ENCODE measurements at regions not wholly inside any gene's neighbourhood (a gene's known extent, or its start where the extent isn't known, plus 50 kb on each side); places are given as distances from the start of the nearest gene placed in this dataset.
A peak's percentile ranks its signal among the peaks of the same experiment; 100 is the strongest.

DNA sequence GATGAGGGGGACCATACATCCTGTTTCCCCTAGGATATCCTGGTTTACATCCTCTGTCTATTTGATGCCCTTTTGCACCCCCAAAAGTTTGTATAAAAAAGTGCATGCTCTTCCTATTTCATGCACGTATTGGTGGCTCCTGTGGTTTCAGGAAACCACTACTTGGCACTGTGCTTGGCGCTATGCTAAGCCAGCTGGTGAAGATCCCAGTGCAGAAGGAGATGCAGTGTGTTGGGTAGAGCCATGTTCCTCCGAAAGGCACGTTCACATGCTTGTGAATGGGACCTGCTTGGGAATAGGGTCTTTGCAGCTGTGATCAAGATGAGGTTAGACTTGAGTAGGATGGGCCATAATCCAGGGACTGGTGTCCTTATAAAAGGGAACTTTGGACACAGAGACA, 419.7 kb downstream of the GALR1 start:
- Histone ChIP-seq H3K27me3 (replicated peaks in 1 of 2; ENCODE audit: control insufficient read depth in 2 of 2, extremely low read depth in 1 of 2, insufficient read depth in 2 of 2, low read length in 1 of 2) (peaks cover 0 to 21% of the 10 kb centered on the region in 2 experiments), H3K4me1 (ENCODE audit: control insufficient read depth in 1 of 2, extremely low read depth in 1 of 2, insufficient read depth in 2 of 2, low read length in 2 of 2) (no peaks in the 10 kb centered on the region), H3K27ac (ENCODE audit: low read length) (no peak overlapping the region), H3K4me3 (ENCODE audit: control insufficient read depth in 1 of 2, extremely low read depth in 1 of 2, low read length in 1 of 2) (no peak overlapping the region), H3K36me3 (ENCODE audit: control insufficient read depth in 2 of 2, extremely low read depth in 1 of 2, insufficient read depth in 1 of 2, low read length in 1 of 2) (no peaks in the 10 kb centered on the region), H3K9me3 (no peaks in the 10 kb centered on the region)
- Mint-ChIP-seq H3K27me3 (peaks cover 11 to 23% of the 10 kb centered on the region in 2 donors), H3K36me3 (no peaks in the 10 kb centered on the region), H3K4me1 (no peaks in the 10 kb centered on the region), H3K27ac (no peak overlapping the region), H3K9me3 (no peaks in the 10 kb centered on the region), H3K4me3 (no peak overlapping the region)
- ATAC-seq (replicated peaks in 1 of 4) (no peak), DNase-seq (no peak)
- POLR2A ChIA-PET: no interaction called here
- CTCF ChIA-PET: no interaction called here
- WGBS (ENCODE audit: insufficient coverage): 34% methylated on average over 4 of the region's 4 CpGs

DNA sequence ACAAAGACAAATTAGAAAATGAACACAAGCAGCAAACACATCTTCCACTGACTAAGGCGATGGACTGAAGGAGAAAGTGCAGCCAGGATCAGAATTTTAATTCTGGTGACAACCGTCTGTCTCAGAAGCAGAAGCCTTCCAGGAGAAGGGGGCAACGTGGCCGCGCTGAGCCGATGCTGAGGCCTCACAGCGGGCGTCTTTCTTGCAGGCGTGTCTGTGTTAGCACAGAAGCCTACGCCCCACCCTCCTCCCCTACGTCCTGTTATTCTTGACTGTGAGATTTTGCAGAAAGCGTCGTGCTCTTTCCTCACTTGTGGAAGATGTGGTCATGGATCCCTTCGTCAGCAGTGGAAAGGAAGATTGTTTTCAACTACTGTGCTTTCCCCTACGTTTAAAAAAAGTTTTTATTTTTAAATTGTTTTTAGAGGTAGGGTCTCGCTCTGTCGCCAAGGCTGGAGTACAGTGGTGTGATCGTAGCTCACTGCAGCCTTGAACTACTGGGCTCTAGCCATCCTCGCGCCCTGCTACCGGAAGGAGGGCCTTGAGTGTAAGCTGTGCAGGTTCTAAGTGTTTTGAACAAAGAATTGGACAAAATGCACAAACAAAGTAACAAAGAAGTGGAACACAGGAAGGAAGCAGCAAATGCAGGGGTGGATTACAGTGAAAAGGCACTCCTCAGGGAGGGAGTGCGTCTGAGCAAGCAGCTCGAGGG, 422.0 kb downstream of the GALR1 start:
- peaks cover 1 to 3% (median 2%) of the 10 kb centered on the region in 3 donors for H3K4me1 Mint-ChIP-seq
- no peak overlapping the region for H3K4me3 Mint-ChIP-seq
- Histone ChIP-seq H3K4me1 (ENCODE audit: control insufficient read depth in 1 of 2, extremely low read depth in 1 of 2, insufficient read depth in 2 of 2, low read length in 2 of 2) (no peaks in the 10 kb centered on the region), H3K36me3 (ENCODE audit: control insufficient read depth in 2 of 2, extremely low read depth in 1 of 2, insufficient read depth in 1 of 2, low read length in 1 of 2) (no peaks in the 10 kb centered on the region), H3K4me3 (ENCODE audit: control insufficient read depth in 1 of 2, extremely low read depth in 1 of 2, low read length in 1 of 2) (no peak overlapping the region), H3K27ac (ENCODE audit: low read length) (no peak overlapping the region), H3K27me3 (replicated peaks in 1 of 2; ENCODE audit: control insufficient read depth in 2 of 2, extremely low read depth in 1 of 2, insufficient read depth in 2 of 2, low read length in 1 of 2) (peaks cover 0 to 25% of the 10 kb centered on the region in 2 experiments), H3K9me3 (no peaks in the 10 kb centered on the region)
- peak overlapping the region; percentile 16 to 49 for H3K27ac Mint-ChIP-seq
- ATAC-seq (replicated peaks in 1 of 4): peak in 3 of 4 experiments; percentile 24 to 50 (median 35)
- 51% methylated on average over 6 of the region's 23 CpGs for WGBS (ENCODE audit: insufficient coverage)
- DNase-seq: no peak
- peaks cover 20% of the 10 kb centered on the region in 2 donors for H3K27me3 Mint-ChIP-seq
- no peaks in the 10 kb centered on the region for H3K36me3 Mint-ChIP-seq
- CTCF ChIA-PET: no interaction called here
- POLR2A ChIA-PET: no interaction called here
- no peaks in the 10 kb centered on the region for H3K9me3 Mint-ChIP-seq

DNA sequence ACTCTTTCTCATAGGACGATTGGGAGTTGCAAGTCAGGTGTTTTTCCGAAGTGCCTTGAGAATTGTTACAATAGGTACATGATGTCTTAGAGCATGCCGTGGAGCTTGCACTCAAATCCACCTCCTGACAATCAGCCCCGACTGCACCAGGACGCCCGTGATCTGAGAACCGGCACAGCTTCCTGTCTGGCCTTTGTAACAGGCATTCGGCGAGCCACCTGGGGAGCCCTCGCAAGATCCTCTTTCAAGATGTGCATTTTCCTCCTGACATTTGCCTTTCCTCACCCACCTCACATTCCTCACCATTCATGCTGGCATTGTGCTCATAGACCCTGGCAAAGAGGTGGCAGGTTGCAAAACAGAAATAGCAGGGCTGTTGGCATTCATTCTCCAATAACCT, 427.3 kb downstream of the GALR1 start:
- H3K4me3 Mint-ChIP-seq: no peak overlapping the region
- H3K9me3 Mint-ChIP-seq: no peaks in the 10 kb centered on the region
- peaks cover 21 to 22% of the 10 kb centered on the region in 2 donors for H3K27me3 Mint-ChIP-seq
- CTCF ChIA-PET: no interaction called here
- H3K9me3 ChIP-seq: no peaks in the 10 kb centered on the region
- H3K27ac ChIP-seq (ENCODE audit: low read length): no peak overlapping the region
- peaks cover 0 to 12% of the 10 kb centered on the region in 2 experiments for H3K27me3 ChIP-seq (replicated peaks in 1 of 2; ENCODE audit: control insufficient read depth in 2 of 2, extremely low read depth in 1 of 2, insufficient read depth in 2 of 2, low read length in 1 of 2)
- H3K36me3 ChIP-seq (ENCODE audit: control insufficient read depth in 2 of 2, extremely low read depth in 1 of 2, insufficient read depth in 1 of 2, low read length in 1 of 2): no peaks in the 10 kb centered on the region
- DNase-seq (no peak), ATAC-seq (replicated peaks in 1 of 4) (peak in 1 of 4 experiments; percentile 29)
- H3K4me1 Mint-ChIP-seq: peaks cover 4 to 7% (median 7%) of the 10 kb centered on the region in 3 donors
- WGBS (ENCODE audit: insufficient coverage): 22% methylated on average over 9 of the region's 10 CpGs
- POLR2A ChIA-PET: no interaction called here
- H3K4me1 ChIP-seq (ENCODE audit: control insufficient read depth in 1 of 2, extremely low read depth in 1 of 2, insufficient read depth in 2 of 2, low read length in 2 of 2): no peaks in the 10 kb centered on the region
- no peak overlapping the region for H3K27ac Mint-ChIP-seq
- no peaks in the 10 kb centered on the region for H3K36me3 Mint-ChIP-seq
- H3K4me3 ChIP-seq (ENCODE audit: control insufficient read depth in 1 of 2, extremely low read depth in 1 of 2, low read length in 1 of 2): no peak overlapping the region

DNA sequence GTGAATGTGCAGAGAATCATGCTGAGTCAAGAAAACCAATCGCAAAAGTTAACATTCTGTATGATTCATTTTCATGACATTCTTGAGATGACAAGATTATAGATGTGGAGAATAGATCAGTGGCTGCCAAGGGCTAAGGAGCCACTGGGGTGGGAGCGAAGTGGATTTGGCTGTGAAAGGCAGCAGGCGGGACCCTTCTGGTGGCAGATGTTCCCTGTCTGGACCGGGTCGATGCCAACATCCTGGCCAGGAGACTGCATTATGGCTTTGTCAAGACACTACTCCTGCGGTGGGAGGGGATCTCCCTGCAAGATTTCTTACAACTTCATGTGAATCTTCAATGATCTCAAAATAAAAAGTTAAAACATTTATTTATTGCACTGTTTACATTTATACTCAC, 427.9 kb downstream of the GALR1 start:
- ChIA-PET POLR2A (no interaction called here), CTCF (no interaction called here)
- Mint-ChIP-seq H3K9me3 (no peaks in the 10 kb centered on the region), H3K4me3 (no peak overlapping the region), H3K27ac (no peak overlapping the region), H3K4me1 (peaks cover 4 to 7% (median 7%) of the 10 kb centered on the region in 3 donors), H3K27me3 (peaks cover 19 to 20% of the 10 kb centered on the region in 2 donors), H3K36me3 (no peaks in the 10 kb centered on the region)
- Histone ChIP-seq H3K4me3 (ENCODE audit: control insufficient read depth in 1 of 2, extremely low read depth in 1 of 2, low read length in 1 of 2) (no peak overlapping the region), H3K27me3 (replicated peaks in 1 of 2; ENCODE audit: control insufficient read depth in 2 of 2, extremely low read depth in 1 of 2, insufficient read depth in 2 of 2, low read length in 1 of 2) (peaks cover 0 to 9% of the 10 kb centered on the region in 2 experiments), H3K4me1 (ENCODE audit: control insufficient read depth in 1 of 2, extremely low read depth in 1 of 2, insufficient read depth in 2 of 2, low read length in 2 of 2) (no peaks in the 10 kb centered on the region), H3K36me3 (ENCODE audit: control insufficient read depth in 2 of 2, extremely low read depth in 1 of 2, insufficient read depth in 1 of 2, low read length in 1 of 2) (no peaks in the 10 kb centered on the region), H3K27ac (ENCODE audit: low read length) (no peak overlapping the region), H3K9me3 (no peaks in the 10 kb centered on the region)
- ATAC-seq (replicated peaks in 1 of 4): no peak
- WGBS (ENCODE audit: insufficient coverage): 87% methylated on average over 5 of the region's 6 CpGs
- DNase-seq: no peak

DNA sequence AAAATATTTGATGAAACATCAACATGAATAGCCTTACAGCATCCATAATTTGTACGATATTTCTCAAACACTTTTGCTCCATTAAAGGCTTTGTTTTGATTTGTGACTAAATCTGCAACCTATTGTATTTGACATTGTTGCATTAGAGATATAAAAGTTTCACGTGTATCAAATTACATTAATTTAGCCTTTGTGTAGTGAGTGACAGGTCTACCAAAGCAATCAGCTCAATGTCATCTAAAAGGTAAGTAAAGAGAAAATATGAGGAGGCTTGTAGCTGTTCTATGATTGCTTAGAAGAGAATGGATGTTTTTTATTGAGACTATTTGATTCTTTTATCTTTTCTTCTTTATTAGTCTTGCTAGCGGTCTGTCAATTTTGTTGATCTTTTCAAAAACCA, 430.2 kb downstream of the GALR1 start:
- peaks cover 10 to 13% of the 10 kb centered on the region in 2 donors for H3K27me3 Mint-ChIP-seq
- no peaks in the 10 kb centered on the region for H3K36me3 ChIP-seq (ENCODE audit: control insufficient read depth in 2 of 2, extremely low read depth in 1 of 2, insufficient read depth in 1 of 2, low read length in 1 of 2)
- WGBS (ENCODE audit: insufficient coverage): no CpG with 5 or more reads among the region's 3 CpGs
- DNase-seq (no peak), ATAC-seq (replicated peaks in 1 of 4) (no peak)
- no peak overlapping the region for H3K4me3 ChIP-seq (ENCODE audit: control insufficient read depth in 1 of 2, extremely low read depth in 1 of 2, low read length in 1 of 2)
- H3K27ac Mint-ChIP-seq: no peak overlapping the region
- no peaks in the 10 kb centered on the region for H3K4me1 ChIP-seq (ENCODE audit: control insufficient read depth in 1 of 2, extremely low read depth in 1 of 2, insufficient read depth in 2 of 2, low read length in 2 of 2)
- POLR2A ChIA-PET: no interaction called here
- CTCF ChIA-PET: no interaction called here
- no peaks in the 10 kb centered on the region for H3K9me3 Mint-ChIP-seq
- H3K27ac ChIP-seq (ENCODE audit: low read length): no peak overlapping the region
- H3K4me3 Mint-ChIP-seq: no peak overlapping the region
- peaks cover 4 to 7% (median 7%) of the 10 kb centered on the region in 3 donors for H3K4me1 Mint-ChIP-seq
- peaks cover 0 to 2% of the 10 kb centered on the region in 2 experiments for H3K27me3 ChIP-seq (replicated peaks in 1 of 2; ENCODE audit: control insufficient read depth in 2 of 2, extremely low read depth in 1 of 2, insufficient read depth in 2 of 2, low read length in 1 of 2)
- no peaks in the 10 kb centered on the region for H3K36me3 Mint-ChIP-seq
- H3K9me3 ChIP-seq: no peaks in the 10 kb centered on the region

DNA sequence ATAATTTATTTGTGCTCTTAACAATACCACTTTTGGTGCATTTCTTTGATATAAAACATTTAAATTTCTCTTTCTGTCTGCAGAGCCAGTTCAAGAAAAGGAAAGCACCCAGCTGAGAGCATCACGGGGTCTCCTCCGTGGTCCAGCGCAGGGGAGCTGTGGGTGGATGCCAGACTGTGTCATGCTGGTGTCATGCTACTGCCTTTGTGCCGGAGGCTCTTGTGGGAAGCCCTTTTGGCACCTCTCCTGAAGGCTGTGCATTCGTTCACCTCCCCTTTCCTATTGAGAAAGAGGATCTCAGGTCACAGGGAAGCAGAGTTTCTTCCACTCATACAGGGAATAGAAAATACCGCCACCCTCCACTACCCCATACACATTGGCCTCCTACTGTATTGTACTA, 450.4 kb downstream of the GALR1 start:
- ChIA-PET POLR2A (no interaction called here), CTCF (no interaction called here)
- Mint-ChIP-seq H3K36me3 (no peaks in the 10 kb centered on the region), H3K27ac (no peak overlapping the region), H3K27me3 (peaks cover 23 to 25% of the 10 kb centered on the region in 2 donors), H3K9me3 (no peaks in the 10 kb centered on the region), H3K4me1 (no peaks in the 10 kb centered on the region), H3K4me3 (no peak overlapping the region)
- no CpG with 5 or more reads among the region's 6 CpGs for WGBS (ENCODE audit: insufficient coverage)
- Histone ChIP-seq H3K4me3 (ENCODE audit: control insufficient read depth in 1 of 2, extremely low read depth in 1 of 2, low read length in 1 of 2) (no peak overlapping the region), H3K27me3 (replicated peaks in 1 of 2; ENCODE audit: control insufficient read depth in 2 of 2, extremely low read depth in 1 of 2, insufficient read depth in 2 of 2, low read length in 1 of 2) (peaks cover 0 to 3% of the 10 kb centered on the region in 2 experiments), H3K4me1 (ENCODE audit: control insufficient read depth in 1 of 2, extremely low read depth in 1 of 2, insufficient read depth in 2 of 2, low read length in 2 of 2) (no peaks in the 10 kb centered on the region), H3K27ac (ENCODE audit: low read length) (no peak overlapping the region), H3K36me3 (ENCODE audit: control insufficient read depth in 2 of 2, extremely low read depth in 1 of 2, insufficient read depth in 1 of 2, low read length in 1 of 2) (no peaks in the 10 kb centered on the region), H3K9me3 (no peaks in the 10 kb centered on the region)
- no peak for ATAC-seq (replicated peaks in 1 of 4)
- no peak for DNase-seq

DNA sequence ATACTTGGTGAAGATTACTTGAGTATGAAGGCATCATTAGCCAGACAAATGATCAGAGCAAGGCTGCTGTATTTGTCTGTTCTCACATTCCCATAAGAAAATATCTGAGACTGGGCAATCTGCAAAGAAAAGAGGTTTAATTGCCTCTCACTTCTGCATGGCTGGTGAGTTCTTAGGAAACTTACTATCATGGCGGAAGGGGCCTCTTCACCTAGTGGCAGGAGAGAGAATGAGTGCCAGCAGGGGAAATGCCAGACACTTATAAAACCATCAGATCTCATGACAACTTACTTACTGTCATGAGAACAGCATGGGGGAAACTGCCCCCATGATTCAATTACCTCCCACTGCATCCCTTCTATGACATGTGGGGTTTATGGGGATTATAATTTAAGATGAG, 452.3 kb downstream of the GALR1 start:
- H3K4me1 ChIP-seq (ENCODE audit: control insufficient read depth in 1 of 2, extremely low read depth in 1 of 2, insufficient read depth in 2 of 2, low read length in 2 of 2): no peaks in the 10 kb centered on the region
- H3K27ac ChIP-seq (ENCODE audit: low read length): no peak overlapping the region
- no peak for ATAC-seq (replicated peaks in 1 of 4)
- Mint-ChIP-seq H3K4me3 (no peak overlapping the region), H3K9me3 (no peaks in the 10 kb centered on the region), H3K27me3 (peaks cover 28 to 32% of the 10 kb centered on the region in 2 donors), H3K4me1 (no peaks in the 10 kb centered on the region), H3K36me3 (no peaks in the 10 kb centered on the region), H3K27ac (no peak overlapping the region)
- no peaks in the 10 kb centered on the region for H3K9me3 ChIP-seq
- no peak overlapping the region for H3K4me3 ChIP-seq (ENCODE audit: control insufficient read depth in 1 of 2, extremely low read depth in 1 of 2, low read length in 1 of 2)
- DNase-seq: no peak
- ChIA-PET CTCF (no interaction called here), POLR2A (no interaction called here)
- peaks cover 0 to 7% of the 10 kb centered on the region in 2 experiments for H3K27me3 ChIP-seq (replicated peaks in 1 of 2; ENCODE audit: control insufficient read depth in 2 of 2, extremely low read depth in 1 of 2, insufficient read depth in 2 of 2, low read length in 1 of 2)
- no CpG with 5 or more reads among the region's 1 CpG for WGBS (ENCODE audit: insufficient coverage)
- no peaks in the 10 kb centered on the region for H3K36me3 ChIP-seq (ENCODE audit: control insufficient read depth in 2 of 2, extremely low read depth in 1 of 2, insufficient read depth in 1 of 2, low read length in 1 of 2)
